Aorta (tissue), 5 donors: ENCODE measurements at regions not wholly inside any gene's neighbourhood (a gene's known extent, or its start where the extent isn't known, plus 50 kb on each side); places are given as distances from the start of the nearest gene placed in this dataset.

Experiments used
- ATAC-seq: fragments of 200-7000 bp; cut with Tn5 transposase; one replicate; pipeline ENCODE4 v1.9.1; 2022; ENCODE audit warnings: moderate library complexity; ENCODE audit not compliant: low FRiP score
- DNase-seq, 2 donors: peaks; one replicate each; pipeline ENCODE4 v3.0.0-alpha.2; 2020
- H3K27ac ChIP-seq, 2 donors: one replicate each; pipeline ENCODE4 v1.5.1; 2013; ENCODE audit warnings: low read length in 2 of 2, mild to moderate bottlenecking in 2 of 2, moderate library complexity in 2 of 2, control low read depth in 1 of 2, inconsistent platforms in 1 of 2, low read depth in 1 of 2
- H3K27me3 ChIP-seq, 2 donors: one replicate each; pipeline ENCODE4 v1.6.1; 2013; ENCODE audit warnings: control low read depth in 1 of 2, low read length in 1 of 2, mild to moderate bottlenecking in 1 of 2, moderate library complexity in 1 of 2; ENCODE audit not compliant: insufficient read depth in 2 of 2, control insufficient read depth in 1 of 2
- H3K36me3 ChIP-seq, 2 donors: one replicate each; pipeline ENCODE4 v1.6.1; 2013; ENCODE audit warnings: control low read depth in 1 of 2, low read length in 1 of 2, mild to moderate bottlenecking in 1 of 2; ENCODE audit not compliant: insufficient read depth in 2 of 2, control insufficient read depth in 1 of 2
- H3K4me1 ChIP-seq, 2 donors: one replicate each; pipeline ENCODE4 v1.6.1; 2013; ENCODE audit warnings: low read length in 2 of 2, control low read depth in 1 of 2, mild to moderate bottlenecking in 1 of 2, moderate library complexity in 1 of 2; ENCODE audit not compliant: insufficient read depth in 2 of 2, control insufficient read depth in 1 of 2
- H3K4me3 ChIP-seq, 2 donors: one replicate each; pipeline ENCODE4 v1.5.1; 2013; ENCODE audit warnings: low read length in 2 of 2, control low read depth in 1 of 2, mild to moderate bottlenecking in 1 of 2
- H3K9me3 ChIP-seq: one replicate; pipeline ENCODE4 v1.6.1; 2013; ENCODE audit warnings: mild to moderate bottlenecking, low read length; ENCODE audit not compliant: control insufficient read depth
- WGBS, 2 donors: extraction: QIAGEN DNeasy Blood & Tissue Kit; methylation state at CpG; one replicate each; pipeline ENCODE4 v1.1.7; 2013; 5-methylcytosine and 5-hydroxymethylcytosine counted together
- intact Hi-C, 2 donors: fragments of 100-400 bp; cut with DNase I; formaldehyde crosslinking; loops; one replicate each; pipeline versions ENCODE4 v1.14.2 to v1.15.0; 2022
- donor health status: healthy with polysubstance abuse.
- donor health status: Bipolar disorder and iron deficiency.
- donor health status: DM: no; HTN: no; CAD: no.
- donor health status: DM: no; HTN: no; CAD: no.
- donor health status: DM: yes; HTN: yes; CAD: no.

- Histone ChIP-seq H3K9me3 (no peaks in the 10 kb centered on the region), H3K27ac (no peak overlapping the region), H3K4me1 (no peaks in the 10 kb centered on the region), H3K4me3 (no peak overlapping the region), H3K27me3 (no peaks in the 10 kb centered on the region), H3K36me3 (no peaks in the 10 kb centered on the region)
- DNase-seq (no peak), ATAC-seq (no peak)
- whole genome bisulfite sequencing, 2 donors: 76 to 87% methylated on average over 3 of the region's 3 CpGs
- intact Hi-C loops: no loop called here
Observed at GRCh38 chr22:27295040-27295439, 506.5 kb downstream of the MN1 start.

- no peaks in the 10 kb centered on the region for H3K4me1 ChIP-seq
- no peak overlapping the region for H3K4me3 ChIP-seq
- no peaks in the 10 kb centered on the region for H3K27me3 ChIP-seq
- intact Hi-C loops: no loop called here
- no peak for DNase-seq
- no peak overlapping the region for H3K27ac ChIP-seq
- H3K9me3 ChIP-seq: no peaks in the 10 kb centered on the region
- H3K36me3 ChIP-seq: no peaks in the 10 kb centered on the region
- ATAC-seq: no peak
- WGBS, 2 donors: 97% methylated on average over 1 of the region's 1 CpG
Observed at GRCh38 chr22:27295605-27296004, 506.0 kb downstream of the MN1 start.

GRCh38 chr22:27296091-27296675 is 505.4 kb downstream of the MN1 start:
- H3K9me3 ChIP-seq: no peaks in the 10 kb centered on the region
- H3K27me3 ChIP-seq: no peaks in the 10 kb centered on the region
- ATAC-seq (no peak), DNase-seq (no peak)
- intact Hi-C loops: no loop called here
- WGBS, 2 donors: 88 to 90% methylated on average over 24 of the region's 24 CpGs
- no peaks in the 10 kb centered on the region for H3K36me3 ChIP-seq
- H3K27ac ChIP-seq: no peak overlapping the region
- no peaks in the 10 kb centered on the region for H3K4me1 ChIP-seq
- H3K4me3 ChIP-seq: no peak overlapping the region

GRCh38 chr22:27297125-27297524 is 504.4 kb downstream of the MN1 start:
- no peak for DNase-seq
- no peak for ATAC-seq
- 91% methylated on average over 7 of the region's 7 CpGs for WGBS, 2 donors
- no peaks in the 10 kb centered on the region for H3K36me3 ChIP-seq
- intact Hi-C loops: no loop called here
- no peaks in the 10 kb centered on the region for H3K27me3 ChIP-seq
- no peak overlapping the region for H3K27ac ChIP-seq
- no peaks in the 10 kb centered on the region for H3K9me3 ChIP-seq
- no peaks in the 10 kb centered on the region for H3K4me1 ChIP-seq
- H3K4me3 ChIP-seq: no peak overlapping the region

- H3K27me3 ChIP-seq: no peaks in the 10 kb centered on the region
- intact Hi-C loops: no loop called here
- no peaks in the 10 kb centered on the region for H3K4me1 ChIP-seq
- WGBS, 2 donors: 72 to 74% methylated on average over 7 of the region's 7 CpGs
- no peak for ATAC-seq
- no peaks in the 10 kb centered on the region for H3K36me3 ChIP-seq
- H3K9me3 ChIP-seq: no peaks in the 10 kb centered on the region
- no peak overlapping the region for H3K4me3 ChIP-seq
- DNase-seq: no peak
- H3K27ac ChIP-seq: no peak overlapping the region
Observed at GRCh38 chr22:27298332-27298731, 503.2 kb downstream of the MN1 start.

- no peaks in the 10 kb centered on the region for H3K36me3 ChIP-seq
- H3K4me3 ChIP-seq: no peak overlapping the region
- DNase-seq (no peak), ATAC-seq (no peak)
- 81 to 87% methylated on average over 4 of the region's 4 CpGs for WGBS, 2 donors
- no peaks in the 10 kb centered on the region for H3K27me3 ChIP-seq
- H3K4me1 ChIP-seq: no peaks in the 10 kb centered on the region
- no peak overlapping the region for H3K27ac ChIP-seq
- intact Hi-C loops: no loop called here
- H3K9me3 ChIP-seq: no peaks in the 10 kb centered on the region
Observed at GRCh38 chr22:27298742-27299141, 502.8 kb downstream of the MN1 start.

- Histone ChIP-seq H3K9me3 (no peaks in the 10 kb centered on the region), H3K36me3 (no peaks in the 10 kb centered on the region), H3K27ac (no peak overlapping the region), H3K4me1 (no peaks in the 10 kb centered on the region), H3K27me3 (no peaks in the 10 kb centered on the region), H3K4me3 (no peak overlapping the region)
- DNase-seq: no peak
- WGBS, 2 donors: 64 to 71% methylated on average over 33 of the region's 33 CpGs
- intact Hi-C loops: no loop called here
- no peak for ATAC-seq
Observed at GRCh38 chr22:27299181-27300085, 502.1 kb downstream of the MN1 start.

- no peak overlapping the region for H3K27ac ChIP-seq
- intact Hi-C loops: no loop called here
- no peaks in the 10 kb centered on the region for H3K36me3 ChIP-seq
- no peak for DNase-seq
- no peaks in the 10 kb centered on the region for H3K4me1 ChIP-seq
- no peak for ATAC-seq
- no peaks in the 10 kb centered on the region for H3K27me3 ChIP-seq
- H3K4me3 ChIP-seq: no peak overlapping the region
- 94 to 95% methylated on average over 16 of the region's 16 CpGs for WGBS, 2 donors
- H3K9me3 ChIP-seq: no peaks in the 10 kb centered on the region
Observed at GRCh38 chr22:27300536-27301285, 500.8 kb downstream of the MN1 start.
